Karpas-422 (cell line): ENCODE measurements at regions not wholly inside any gene's neighbourhood (a gene's known extent, or its start where the extent isn't known, plus 50 kb on each side); places are given as distances from the start of the nearest gene placed in this dataset.

ENCODE experiments used
- DNase-seq: peaks from one replicate; pipeline ENCODE4 v3.0.0-alpha.2; 2015
- H2AFZ ChIP-seq: fragments of 200-600 bp; sonication (generic); 2 replicates; pipeline ENCODE4 v1.6.1; 2014; ENCODE audit warnings: antibody characterized with exemption, low read length, mixed read lengths
- H3K27ac ChIP-seq: fragments of 200-600 bp; sonication (generic); 2 replicates; pipeline ENCODE4 v1.5.1; 2014; ENCODE audit warnings: mild to moderate bottlenecking, low read length, moderate library complexity
- H3K27me3 ChIP-seq: fragments of 200-600 bp; sonication (generic); 2 replicates; pipeline ENCODE4 v1.6.1; 2014; ENCODE audit warnings: low read length, mixed read lengths
- H3K36me3 ChIP-seq: fragments of 200-600 bp; sonication (generic); 2 replicates; pipeline ENCODE4 v1.6.1; 2014; ENCODE audit warnings: low read length, mixed read lengths; ENCODE audit not compliant: insufficient read depth
- H3K4me1 ChIP-seq: fragments of 200-600 bp; sonication (generic); 2 replicates; pipeline ENCODE4 v1.6.1; 2014; ENCODE audit warnings: mild to moderate bottlenecking, low read length, mixed read lengths
- H3K4me2 ChIP-seq: fragments of 200-600 bp; sonication (generic); 2 replicates; pipeline ENCODE4 v1.6.1; 2014; ENCODE audit warnings: low read length, low read depth, mild to moderate bottlenecking; ENCODE audit not compliant: poor library complexity, severe bottlenecking
- H3K4me3 ChIP-seq: fragments of 200-600 bp; sonication (generic); 2 replicates; pipeline ENCODE4 v1.5.1; 2014; ENCODE audit warnings: mild to moderate bottlenecking, antibody characterized with exemption, low read length, mixed read lengths
- H3K79me2 ChIP-seq: fragments of 200-600 bp; sonication (generic); 2 replicates; pipeline ENCODE4 v1.6.1; 2014; ENCODE audit warnings: mild to moderate bottlenecking, low read length, mixed read lengths
- H3K9ac ChIP-seq: fragments of 200-600 bp; sonication (generic); 2 replicates; pipeline ENCODE4 v1.6.0; 2014; ENCODE audit warnings: low read length
- H3K9me2 ChIP-seq: fragments of 200-600 bp; sonication (generic), shearing (Covaris generic); replicated peaks from 2 replicates; pipeline ENCODE4 v1.6.0; 2014; ENCODE audit warnings: mild to moderate bottlenecking, low read length, moderate library complexity; ENCODE audit not compliant: insufficient read depth
- H3K9me3 ChIP-seq: fragments of 300-700, 200-600 bp; sonication (generic); 2 replicates; pipeline ENCODE4 v1.6.1; 2014; ENCODE audit warnings: low read length, mixed read lengths
- H4K20me1 ChIP-seq: fragments of 200-600 bp; sonication (generic); 2 replicates; pipeline ENCODE4 v1.6.1; 2014; ENCODE audit warnings: mild to moderate bottlenecking, antibody characterized with exemption, low read length, low read depth; ENCODE audit not compliant: insufficient read depth

- Histone ChIP-seq H2AFZ (no peak overlapping the region), H3K4me2 (no peak overlapping the region), H4K20me1 (no peaks in the 10 kb centered on the region), H3K79me2 (no peaks in the 10 kb centered on the region), H3K9me3 (no peaks in the 10 kb centered on the region), H3K9ac (no peak overlapping the region), H3K36me3 (no peaks in the 10 kb centered on the region), H3K4me3 (no peak overlapping the region), H3K27me3 (no peaks in the 10 kb centered on the region), H3K27ac (no peak overlapping the region), H3K4me1 (no peaks in the 10 kb centered on the region), H3K9me2 (no peaks in the 10 kb centered on the region)
- no peak for DNase-seq
Measured at GRCh38 chr18:59777636-59778035, 80.4 kb upstream of the CCBE1 start.

- Histone ChIP-seq H3K9ac (no peak overlapping the region), H3K27ac (no peak overlapping the region), H3K79me2 (no peaks in the 10 kb centered on the region), H4K20me1 (no peaks in the 10 kb centered on the region), H3K4me1 (no peaks in the 10 kb centered on the region), H3K4me3 (no peak overlapping the region), H3K4me2 (no peak overlapping the region), H3K9me2 (no peaks in the 10 kb centered on the region), H3K9me3 (no peaks in the 10 kb centered on the region), H3K27me3 (no peaks in the 10 kb centered on the region), H3K36me3 (no peaks in the 10 kb centered on the region), H2AFZ (no peak overlapping the region)
- DNase-seq = no peak
Measured at GRCh38 chr18:59769129-59769865, 72.1 kb upstream of the CCBE1 start.

- H3K9me2 ChIP-seq = no peaks in the 10 kb centered on the region
- no peak overlapping the region for H3K27ac ChIP-seq
- no peaks in the 10 kb centered on the region for H3K79me2 ChIP-seq
- no peaks in the 10 kb centered on the region for H4K20me1 ChIP-seq
- no peaks in the 10 kb centered on the region for H3K36me3 ChIP-seq
- H2AFZ ChIP-seq = no peak overlapping the region
- no peaks in the 10 kb centered on the region for H3K9me3 ChIP-seq
- H3K27me3 ChIP-seq = no peaks in the 10 kb centered on the region
- no peak overlapping the region for H3K9ac ChIP-seq
- no peak for DNase-seq
- H3K4me2 ChIP-seq = no peak overlapping the region
- no peaks in the 10 kb centered on the region for H3K4me1 ChIP-seq
- H3K4me3 ChIP-seq = no peak overlapping the region
Measured at GRCh38 chr18:59768409-59768808, 71.2 kb upstream of the CCBE1 start.

- Histone ChIP-seq H3K36me3 (no peaks in the 10 kb centered on the region), H3K9me3 (no peaks in the 10 kb centered on the region), H3K79me2 (no peaks in the 10 kb centered on the region), H2AFZ (no peak overlapping the region), H3K27me3 (no peaks in the 10 kb centered on the region), H3K4me2 (no peak overlapping the region), H3K27ac (no peak overlapping the region), H3K9ac (no peak overlapping the region), H4K20me1 (no peaks in the 10 kb centered on the region), H3K9me2 (no peaks in the 10 kb centered on the region), H3K4me3 (no peak overlapping the region), H3K4me1 (no peaks in the 10 kb centered on the region)
- no peak for DNase-seq
Measured at GRCh38 chr18:59767732-59768131, 70.5 kb upstream of the CCBE1 start.

- Histone ChIP-seq H3K9ac (no peak overlapping the region), H2AFZ (no peak overlapping the region), H3K9me3 (no peaks in the 10 kb centered on the region), H3K4me3 (no peak overlapping the region), H3K9me2 (no peaks in the 10 kb centered on the region), H3K27ac (no peak overlapping the region), H3K36me3 (no peaks in the 10 kb centered on the region), H3K27me3 (no peaks in the 10 kb centered on the region), H4K20me1 (no peaks in the 10 kb centered on the region), H3K4me1 (no peaks in the 10 kb centered on the region), H3K4me2 (no peak overlapping the region), H3K79me2 (no peaks in the 10 kb centered on the region)
- DNase-seq = no peak
Measured at GRCh38 chr18:59765343-59765742, 68.1 kb upstream of the CCBE1 start.

GRCh38 chr18:59764281-59764680, 67.1 kb upstream of the CCBE1 start:
- H4K20me1 ChIP-seq = no peaks in the 10 kb centered on the region
- no peaks in the 10 kb centered on the region for H3K9me2 ChIP-seq
- no peaks in the 10 kb centered on the region for H3K9me3 ChIP-seq
- H3K36me3 ChIP-seq = no peaks in the 10 kb centered on the region
- no peaks in the 10 kb centered on the region for H3K27me3 ChIP-seq
- no peak overlapping the region for H3K4me3 ChIP-seq
- no peak for DNase-seq
- H3K4me1 ChIP-seq = no peaks in the 10 kb centered on the region
- no peak overlapping the region for H2AFZ ChIP-seq
- H3K27ac ChIP-seq = no peak overlapping the region
- H3K4me2 ChIP-seq = no peak overlapping the region
- no peaks in the 10 kb centered on the region for H3K79me2 ChIP-seq
- no peak overlapping the region for H3K9ac ChIP-seq

- Histone ChIP-seq H3K9me3 (no peaks in the 10 kb centered on the region), H3K4me1 (no peaks in the 10 kb centered on the region), H3K9me2 (no peaks in the 10 kb centered on the region), H2AFZ (no peak overlapping the region), H3K36me3 (no peaks in the 10 kb centered on the region), H3K79me2 (no peaks in the 10 kb centered on the region), H4K20me1 (no peaks in the 10 kb centered on the region), H3K4me3 (no peak overlapping the region), H3K27ac (no peak overlapping the region), H3K27me3 (no peaks in the 10 kb centered on the region), H3K9ac (no peak overlapping the region), H3K4me2 (no peak overlapping the region)
- DNase-seq = no peak
Measured at GRCh38 chr18:59763541-59764136, 66.4 kb upstream of the CCBE1 start.

GRCh38 chr18:59760619-59761600, 63.7 kb upstream of the CCBE1 start:
- Histone ChIP-seq H3K36me3 (no peaks in the 10 kb centered on the region), H2AFZ (no peak overlapping the region), H3K27me3 (no peaks in the 10 kb centered on the region), H3K79me2 (no peaks in the 10 kb centered on the region), H3K9me3 (no peaks in the 10 kb centered on the region), H3K9me2 (no peaks in the 10 kb centered on the region), H3K4me1 (no peaks in the 10 kb centered on the region), H3K9ac (no peak overlapping the region), H4K20me1 (no peaks in the 10 kb centered on the region), H3K27ac (no peak overlapping the region), H3K4me2 (no peak overlapping the region), H3K4me3 (no peak overlapping the region)
- no peak for DNase-seq
